NCI-H82 treated with DMSO at 0.1 percent for 48 hours (cell line): ENCODE measurements at regions not wholly inside any gene's neighbourhood (a gene's known extent, or its start where the extent isn't known, plus 50 kb on each side); places are given as distances from the start of the nearest gene placed in this dataset.
"Not testable (repeated sequence)": the region's sequence is repeated elsewhere in the genome, so short reads cannot be mapped to it uniquely, and the experiment has no call there.

Experiments used
- DNase-seq: peaks from one replicate; lab custom pipeline; 2025; ENCODE audit not compliant: unreplicated experiment; lab: John Stamatoyannopoulos, UW

GRCh38 chr1:232179896-232180778 is 449.8 kb downstream of the SIPA1L2 start:
- DNase-seq: no peak

- DNase-seq: no peak
These were observed 451.7 kb downstream of the SIPA1L2 start for GRCh38 chr1:232178191-232178590.

DNA sequence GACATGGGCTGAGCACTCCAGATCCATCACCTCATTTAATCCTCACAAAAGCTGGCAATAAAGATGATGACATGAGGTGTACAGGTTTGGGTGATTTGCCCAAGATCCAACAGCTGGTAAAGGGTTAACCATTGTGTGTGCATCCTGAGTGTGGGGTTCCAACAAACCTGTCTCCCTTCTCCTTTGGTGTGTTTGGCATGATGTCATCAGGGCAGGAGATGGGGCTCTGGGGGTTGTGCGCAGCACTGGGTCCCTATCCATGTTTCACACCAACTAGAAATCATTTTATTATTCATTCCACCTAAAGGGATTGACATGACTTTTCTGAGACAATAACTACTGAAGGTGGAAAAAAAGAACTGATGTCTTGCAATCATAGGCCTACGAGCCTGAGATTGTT is 452.5 kb downstream of the SIPA1L2 start:
- DNase-seq: no peak

GRCh38 chr1:232176222-232176621 is 453.7 kb downstream of the SIPA1L2 start:
- no peak for DNase-seq

DNA sequence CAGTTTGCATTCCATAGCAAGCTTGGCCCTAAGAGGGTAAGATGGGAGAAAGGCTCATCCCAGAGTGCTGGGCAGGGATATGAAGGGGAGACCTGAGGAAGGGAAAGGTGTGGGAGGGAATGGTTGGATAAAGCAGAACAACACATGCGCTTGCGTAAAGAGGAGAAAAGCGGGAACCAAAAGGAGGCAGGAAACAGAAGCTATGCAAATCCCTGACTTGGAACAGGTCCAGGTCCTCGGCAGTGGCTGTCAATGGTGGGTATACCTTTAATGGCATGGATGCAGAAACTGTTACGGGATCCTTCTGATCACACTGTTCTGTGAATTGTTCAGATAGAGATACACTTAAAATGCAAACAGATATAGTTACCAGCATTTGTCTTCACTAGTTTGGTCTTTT is 455.6 kb downstream of the SIPA1L2 start:
- peak; percentile 82 for DNase-seq

DNA sequence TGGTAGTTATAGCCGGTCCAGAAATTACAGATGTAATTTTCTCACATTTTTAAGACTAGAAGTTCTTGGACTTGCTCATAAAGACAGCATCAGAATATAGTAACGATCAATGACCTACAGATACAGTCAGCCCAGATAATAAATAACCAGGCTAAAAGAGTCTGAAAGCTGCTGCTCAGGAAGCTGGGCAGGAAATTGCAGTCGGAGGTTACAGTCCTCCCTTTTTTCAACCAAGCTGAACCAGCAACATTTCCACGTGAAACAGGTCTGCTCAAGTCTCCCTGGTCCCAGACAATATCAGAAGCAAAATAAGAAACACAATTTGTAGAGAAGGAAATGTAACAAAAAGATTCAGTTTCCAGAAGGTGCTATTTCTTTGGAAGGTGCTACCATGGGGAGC is 457.4 kb downstream of the SIPA1L2 start:
- no peak for DNase-seq

GRCh38 chr1:232170909-232171308 is 459.0 kb downstream of the SIPA1L2 start:
- no peak for DNase-seq

- DNase-seq: no peak
These were observed 460.5 kb downstream of the SIPA1L2 start for GRCh38 chr1:232169436-232169835.

DNA sequence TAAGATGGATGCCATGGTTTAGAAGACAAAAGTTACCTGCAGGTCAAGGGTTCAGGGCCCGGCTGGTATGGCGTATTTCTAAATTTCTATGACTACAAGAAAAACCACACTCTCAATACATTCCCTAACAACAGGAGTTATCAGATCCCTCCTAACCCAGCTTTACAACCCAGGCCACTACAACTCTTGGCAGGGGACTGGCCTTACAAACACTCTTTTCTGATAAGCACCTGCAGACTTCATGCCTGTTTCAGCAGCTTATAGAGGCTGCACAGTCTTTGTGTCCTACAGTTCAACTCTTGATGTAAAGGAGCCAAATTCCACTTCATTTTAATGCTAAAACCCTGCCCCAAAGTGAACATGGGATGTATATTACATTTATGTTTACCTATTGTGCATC is 461.4 kb downstream of the SIPA1L2 start:
- no peak for DNase-seq

DNA sequence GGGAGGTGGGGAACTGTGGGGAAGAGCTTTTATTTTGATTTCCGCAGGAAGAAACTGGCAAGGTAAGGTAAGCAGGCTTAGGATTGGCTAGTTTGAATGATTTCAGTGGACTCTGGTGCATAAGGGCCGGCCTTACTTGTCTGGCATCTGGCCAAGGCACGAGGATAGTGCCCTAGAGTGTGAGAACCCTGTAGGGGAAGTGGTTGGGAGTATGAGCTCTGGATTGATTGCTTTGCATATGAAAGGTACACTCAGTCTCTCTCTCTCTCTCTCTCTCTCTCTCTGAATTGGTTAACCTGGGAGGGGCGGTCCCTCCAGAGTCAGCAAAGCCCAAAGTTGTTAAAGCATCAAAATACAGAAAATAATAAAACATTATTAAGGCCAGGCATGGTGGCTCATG is 463.0 kb downstream of the SIPA1L2 start:
- DNase-seq: no peak

DNA sequence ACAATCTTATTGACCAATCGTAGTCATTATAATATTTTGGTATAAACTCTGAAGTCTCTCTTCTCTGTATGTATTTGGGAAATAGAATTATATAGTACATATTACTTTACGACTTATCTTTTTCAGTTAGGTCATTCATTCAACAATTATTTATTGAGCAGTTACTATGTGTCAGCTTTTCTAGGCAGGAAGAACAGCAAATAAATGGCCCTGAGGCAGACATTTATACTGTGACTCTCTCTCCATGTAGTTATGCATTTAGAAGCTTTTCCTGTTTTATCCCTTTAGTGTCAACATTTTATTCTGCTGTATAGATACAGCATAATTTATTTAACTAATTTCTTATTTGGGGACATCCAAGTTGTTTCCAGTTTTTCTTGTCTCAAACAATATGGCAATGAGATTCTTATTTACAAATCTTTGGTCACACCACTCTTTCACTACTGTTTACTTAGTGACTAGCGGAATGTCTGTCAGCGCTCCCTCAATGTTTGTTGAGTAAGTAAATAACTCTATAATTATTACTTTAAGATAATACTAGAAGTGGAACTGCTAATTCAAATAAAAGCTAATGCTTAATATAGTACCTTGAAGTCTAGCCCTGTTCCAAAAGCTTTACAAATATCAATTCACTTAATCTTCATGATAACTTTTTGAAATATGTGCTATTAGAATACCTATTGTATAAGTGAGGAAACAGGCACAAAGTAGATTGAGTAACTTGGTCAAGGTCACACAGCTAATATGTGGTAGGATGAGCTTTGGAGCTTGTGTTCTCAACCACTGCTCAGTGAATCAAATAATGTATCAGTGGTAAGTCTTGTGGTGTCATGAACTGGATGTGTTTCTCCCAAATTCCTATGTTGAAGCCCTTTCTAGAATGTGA is 465.6 kb downstream of the SIPA1L2 start:
- DNase-seq: no peak

GRCh38 chr1:232163533-232163932 is 466.4 kb downstream of the SIPA1L2 start:
- DNase-seq: no peak

- DNase-seq: no peak
These were observed 467.9 kb downstream of the SIPA1L2 start for GRCh38 chr1:232162001-232162400.

DNA sequence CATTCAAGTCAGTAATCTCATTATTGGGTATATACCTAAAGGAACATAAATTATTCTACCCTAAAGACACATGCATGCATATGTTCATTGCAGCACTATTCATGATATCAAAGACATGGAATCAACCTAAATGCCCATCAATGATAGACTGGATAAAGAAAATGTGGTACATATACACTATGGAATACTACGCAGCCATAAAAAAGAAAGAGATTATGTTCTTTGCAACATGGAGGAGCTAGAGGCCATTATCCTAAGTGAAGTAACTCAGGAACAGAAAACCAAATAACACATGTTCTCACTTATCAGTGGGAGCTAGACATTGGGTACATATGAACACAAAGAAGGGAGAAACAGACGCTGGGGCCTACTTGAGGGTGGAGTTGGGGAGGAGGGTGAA is 471.4 kb downstream of the SIPA1L2 start:
- DNase-seq: not testable (repeated sequence)

DNA sequence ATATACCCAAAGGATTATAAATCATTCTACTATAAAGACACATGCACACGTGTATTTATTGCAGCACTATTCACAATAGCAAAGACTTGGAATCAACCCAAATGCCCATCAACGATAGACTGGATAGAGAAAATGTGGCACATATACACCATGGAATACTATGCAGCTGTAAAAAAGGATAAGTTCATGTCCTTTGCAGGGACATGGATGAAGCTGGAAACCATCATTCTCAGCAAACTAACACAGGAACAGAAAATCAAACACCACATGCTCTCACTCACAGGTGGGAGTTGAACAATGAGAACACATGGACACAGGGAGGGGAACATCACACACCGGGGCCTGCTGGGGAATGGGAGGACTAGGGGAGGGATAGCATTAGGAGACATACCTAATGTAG is 473.9 kb downstream of the SIPA1L2 start:
- DNase-seq: not testable (repeated sequence)

- DNase-seq: no peak
These were observed 476.3 kb downstream of the SIPA1L2 start for GRCh38 chr1:232153652-232154051.

DNA sequence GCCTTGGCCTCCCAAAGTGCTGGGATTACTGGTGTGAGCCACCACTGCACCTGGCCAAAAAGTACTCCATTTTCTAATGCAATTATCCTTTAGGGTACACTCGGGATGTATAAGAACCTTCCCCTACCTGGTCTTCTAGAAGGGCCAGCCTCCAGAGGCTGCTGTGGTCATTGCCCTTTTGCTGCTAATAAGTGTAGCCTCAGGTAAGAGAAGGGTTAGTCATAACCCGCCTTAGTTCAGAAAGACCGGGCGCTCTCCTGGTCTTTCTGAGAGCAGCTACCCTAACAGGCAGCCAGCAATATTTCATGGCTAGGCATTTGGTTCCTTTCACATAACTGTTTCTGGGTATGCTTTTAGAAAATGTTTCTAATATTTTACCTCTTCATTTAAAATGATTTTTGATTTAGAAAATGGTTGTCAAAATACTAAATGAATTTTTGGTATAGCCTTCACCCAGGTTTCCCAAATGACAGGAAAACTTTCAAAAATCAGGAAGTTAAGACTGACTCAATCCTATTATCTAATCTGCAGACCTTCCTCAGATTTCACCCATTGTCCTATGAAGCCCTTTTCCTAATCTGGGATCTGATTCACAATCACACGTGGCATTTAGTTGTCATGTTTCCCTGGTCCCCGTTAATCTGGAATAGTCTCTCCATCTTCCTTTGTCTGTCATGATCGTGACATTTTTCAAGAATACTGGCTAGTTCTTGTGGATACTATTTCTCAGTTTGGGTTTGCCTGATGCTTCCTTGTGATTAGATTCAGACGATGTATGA is 479.0 kb downstream of the SIPA1L2 start:
- DNase-seq: peak; percentile 23

DNA sequence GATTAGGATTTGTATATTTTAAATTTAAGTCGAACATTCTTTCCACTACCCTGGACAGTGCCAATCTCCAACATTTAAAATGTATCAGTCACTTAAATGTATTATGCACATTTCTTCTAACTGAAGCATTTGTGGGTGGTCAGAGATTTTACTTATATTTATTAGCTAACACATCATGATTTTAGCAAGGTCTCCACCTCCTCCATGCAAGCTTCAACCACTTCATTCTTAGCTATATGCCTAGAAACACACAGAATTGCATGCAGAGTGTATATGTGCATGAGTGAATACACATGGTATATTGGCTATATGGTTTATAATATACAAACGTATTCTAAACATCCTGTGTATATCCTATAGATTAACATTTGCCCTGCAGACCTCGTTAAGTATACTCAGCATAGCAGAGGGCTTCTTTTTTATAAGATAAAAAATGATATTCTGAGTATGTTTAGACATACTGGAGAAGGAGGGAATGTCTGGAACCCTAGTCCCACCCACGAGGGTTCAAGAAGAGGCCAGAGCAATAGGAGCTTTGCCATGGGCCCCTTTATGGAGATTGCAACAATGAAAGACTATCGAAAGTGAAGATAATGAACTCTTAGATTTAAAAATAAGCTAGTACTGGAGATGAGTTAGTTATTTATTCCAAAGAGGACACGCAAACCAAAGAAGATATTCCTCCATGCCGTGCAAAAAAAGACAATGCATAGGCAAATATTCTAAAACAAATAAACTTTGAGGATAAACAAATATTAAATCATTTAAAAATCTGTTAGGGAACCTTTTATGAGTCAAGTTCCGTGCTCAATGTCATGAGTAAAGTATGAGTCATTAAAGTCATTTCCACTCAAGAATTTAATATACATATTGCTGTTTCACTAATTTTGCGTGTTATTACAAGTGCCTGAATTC is 480.4 kb downstream of the SIPA1L2 start:
- no peak for DNase-seq

DNA sequence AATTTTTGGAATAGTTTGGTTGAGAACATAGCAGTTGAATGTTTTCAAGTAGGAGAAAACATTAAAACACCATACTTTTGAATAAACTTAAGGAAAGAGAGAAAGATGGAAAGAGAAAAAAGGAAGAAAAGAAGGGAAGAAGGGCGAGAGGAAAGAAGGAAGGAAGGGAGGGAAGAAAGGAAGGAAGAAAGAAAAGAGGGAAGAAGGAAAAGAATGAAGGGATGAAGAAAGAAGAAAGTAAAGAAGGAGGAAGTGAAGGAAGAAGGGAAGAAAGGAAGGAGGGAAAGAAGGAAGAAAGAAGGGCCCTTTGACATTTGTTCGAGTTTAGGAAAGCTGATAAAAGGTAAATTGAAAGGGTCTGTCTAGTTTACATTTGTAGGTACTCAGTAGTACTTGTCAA is 482.7 kb downstream of the SIPA1L2 start:
- no peak for DNase-seq

GRCh38 chr1:232146514-232146913 is 483.4 kb downstream of the SIPA1L2 start:
- no peak for DNase-seq
